ENCODE measurements at regions not wholly inside any gene's neighbourhood (a gene's known extent, or its start where the extent isn't known, plus 50 kb on each side); places are given as distances from the start of the nearest gene placed in this dataset.

DNA sequence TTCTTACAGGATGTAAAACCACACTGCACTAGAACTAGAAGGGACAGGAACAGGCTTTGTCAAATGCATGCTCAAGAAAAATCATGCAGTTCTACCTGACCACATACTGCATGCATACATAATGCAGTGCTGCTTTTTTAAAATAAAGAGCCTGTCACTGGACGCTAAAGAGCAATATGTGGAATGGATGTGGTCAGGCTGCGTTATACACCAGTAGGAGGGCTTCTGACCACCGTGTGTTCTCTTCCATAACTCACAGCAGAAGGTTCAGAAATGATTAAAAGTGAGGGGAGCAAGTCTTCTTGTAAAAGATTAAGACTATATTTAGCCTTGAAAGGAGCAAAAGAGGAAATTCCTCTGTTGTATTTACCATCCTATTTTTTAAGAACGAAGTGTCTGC, 392.0 kb downstream of the EMP1 start:
- no peak for TF ChIP-seq SPI1 (IDR thresholded peaks at IDR 0.05; ENCODE audit: borderline replicate concordance, low read depth)
- TF ChIP-seq, protein P1, sequence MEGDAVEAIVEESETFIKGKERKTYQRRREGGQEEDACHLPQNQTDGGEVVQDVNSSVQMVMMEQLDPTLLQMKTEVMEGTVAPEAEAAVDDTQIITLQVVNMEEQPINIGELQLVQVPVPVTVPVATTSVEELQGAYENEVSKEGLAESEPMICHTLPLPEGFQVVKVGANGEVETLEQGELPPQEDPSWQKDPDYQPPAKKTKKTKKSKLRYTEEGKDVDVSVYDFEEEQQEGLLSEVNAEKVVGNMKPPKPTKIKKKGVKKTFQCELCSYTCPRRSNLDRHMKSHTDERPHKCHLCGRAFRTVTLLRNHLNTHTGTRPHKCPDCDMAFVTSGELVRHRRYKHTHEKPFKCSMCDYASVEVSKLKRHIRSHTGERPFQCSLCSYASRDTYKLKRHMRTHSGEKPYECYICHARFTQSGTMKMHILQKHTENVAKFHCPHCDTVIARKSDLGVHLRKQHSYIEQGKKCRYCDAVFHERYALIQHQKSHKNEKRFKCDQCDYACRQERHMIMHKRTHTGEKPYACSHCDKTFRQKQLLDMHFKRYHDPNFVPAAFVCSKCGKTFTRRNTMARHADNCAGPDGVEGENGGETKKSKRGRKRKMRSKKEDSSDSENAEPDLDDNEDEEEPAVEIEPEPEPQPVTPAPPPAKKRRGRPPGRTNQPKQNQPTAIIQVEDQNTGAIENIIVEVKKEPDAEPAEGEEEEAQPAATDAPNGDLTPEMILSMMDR (IDR thresholded peaks at IDR 0.05; ENCODE audit: insufficient read depth, low read length) = no peak
